ENCODE measurements at regions not wholly inside any gene's neighbourhood (a gene's known extent, or its start where the extent isn't known, plus 50 kb on each side); places are given as distances from the start of the nearest gene placed in this dataset.
A peak's percentile ranks its signal among the peaks of the same experiment; 100 is the strongest.
"Not testable (repeated sequence)": the region's sequence is repeated elsewhere in the genome, so short reads cannot be mapped to it uniquely, and the experiment has no call there.

- DNase-seq (ENCODE audit: low spot score) = no peak
Observed at GRCh38 chr12:4191642-4192041, 81.9 kb upstream of the CCND2 start.

GRCh38 chr12:4191149-4191548 lies 82.4 kb upstream of the CCND2 start:
- DNase-seq (ENCODE audit: low spot score) = no peak

- no peak for DNase-seq (ENCODE audit: low spot score)
Observed at GRCh38 chr12:4190366-4191063, 83.0 kb upstream of the CCND2 start.

- no peak for DNase-seq (ENCODE audit: low spot score)
Observed at GRCh38 chr12:4189721-4190120, 83.8 kb upstream of the CCND2 start.

DNA sequence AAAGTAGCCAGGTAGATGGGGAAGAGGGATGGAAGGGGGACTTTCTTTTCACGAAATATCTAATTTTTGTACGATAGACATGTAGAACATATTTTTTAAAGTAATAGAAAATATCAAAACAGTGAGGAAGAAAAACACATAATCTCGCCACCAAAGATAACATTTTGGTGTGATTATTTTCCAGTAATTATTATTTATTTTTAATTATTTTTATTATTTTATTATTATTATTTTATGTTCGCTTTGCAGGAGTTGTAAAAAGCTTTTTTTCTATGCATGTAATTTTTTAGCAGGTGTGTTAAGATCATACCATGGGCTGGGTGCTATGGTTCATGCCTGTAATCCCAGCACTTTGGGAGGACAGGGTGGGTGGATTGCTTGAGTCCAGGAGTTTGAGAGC lies 85.6 kb upstream of the CCND2 start:
- DNase-seq (ENCODE audit: low spot score) = no peak

DNA sequence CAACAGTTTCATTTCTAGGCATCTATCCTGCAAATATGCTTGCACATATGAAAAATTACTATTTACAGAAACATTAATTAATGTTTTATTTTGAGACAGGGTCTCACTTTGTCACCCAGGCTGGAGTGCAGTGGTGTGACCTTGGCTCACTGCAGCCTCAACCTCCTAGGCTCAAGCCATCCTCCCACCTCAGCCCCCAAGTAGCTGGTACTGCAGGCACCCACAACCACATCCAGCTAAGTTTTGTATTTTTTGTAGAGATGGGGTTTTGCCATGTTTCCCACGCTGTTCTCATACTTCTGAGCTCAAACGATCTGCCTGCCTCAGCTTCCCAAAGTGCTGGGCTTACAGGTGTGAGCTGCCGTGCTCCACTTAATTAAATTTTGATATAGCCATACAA lies 86.2 kb upstream of the CCND2 start:
- DNase-seq (ENCODE audit: low spot score) = not testable (repeated sequence)

GRCh38 chr12:4178424-4179170 lies 95.0 kb upstream of the CCND2 start:
- DNase-seq (ENCODE audit: low spot score) = no peak

DNA sequence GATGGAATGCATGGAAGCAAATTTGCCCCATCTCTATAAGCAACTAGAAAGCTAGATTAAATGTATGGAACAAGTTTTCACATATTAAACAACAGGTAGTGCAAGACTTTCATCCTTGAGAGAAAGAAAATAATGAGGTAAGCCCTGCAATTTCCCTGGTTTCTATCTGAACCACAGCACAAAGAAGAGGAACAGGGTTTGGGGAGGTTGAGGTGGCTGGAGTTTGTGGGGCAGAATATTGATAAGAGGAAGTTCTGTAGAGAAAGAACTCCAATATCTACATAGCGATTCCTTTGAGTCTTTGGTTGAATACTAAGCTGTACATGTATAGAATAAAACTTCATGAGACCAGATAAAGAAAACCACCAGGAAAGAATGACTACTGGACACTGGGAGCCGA lies 96.3 kb upstream of the CCND2 start:
- no peak for DNase-seq (ENCODE audit: low spot score)

GRCh38 chr12:4176168-4176567 lies 97.4 kb upstream of the CCND2 start:
- DNase-seq (ENCODE audit: low spot score) = no peak

GRCh38 chr12:4174417-4174816 lies 99.1 kb upstream of the CCND2 start:
- DNase-seq (ENCODE audit: low spot score) = no peak

- no peak for DNase-seq (ENCODE audit: low spot score)
Observed at GRCh38 chr12:4172999-4173398, 100.6 kb upstream of the CCND2 start.

DNA sequence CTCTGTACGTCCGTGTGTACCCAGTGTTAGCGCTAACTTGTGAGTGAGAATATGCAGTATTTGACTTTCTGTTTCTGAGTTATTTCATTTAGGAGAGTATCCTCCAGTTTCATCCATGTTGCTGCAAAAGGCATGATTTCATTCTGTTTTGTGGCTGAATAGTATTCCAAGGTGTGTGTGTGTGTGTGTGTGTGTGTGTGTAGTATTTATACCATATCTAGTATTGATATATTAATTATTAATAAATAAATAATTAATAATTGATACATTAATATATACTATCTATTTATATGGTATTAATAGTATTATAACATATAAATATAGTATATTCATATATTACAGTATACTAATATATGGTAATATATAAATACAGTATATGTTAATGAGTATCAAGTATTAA lies 101.8 kb upstream of the CCND2 start:
- no peak for DNase-seq (ENCODE audit: low spot score)

DNA sequence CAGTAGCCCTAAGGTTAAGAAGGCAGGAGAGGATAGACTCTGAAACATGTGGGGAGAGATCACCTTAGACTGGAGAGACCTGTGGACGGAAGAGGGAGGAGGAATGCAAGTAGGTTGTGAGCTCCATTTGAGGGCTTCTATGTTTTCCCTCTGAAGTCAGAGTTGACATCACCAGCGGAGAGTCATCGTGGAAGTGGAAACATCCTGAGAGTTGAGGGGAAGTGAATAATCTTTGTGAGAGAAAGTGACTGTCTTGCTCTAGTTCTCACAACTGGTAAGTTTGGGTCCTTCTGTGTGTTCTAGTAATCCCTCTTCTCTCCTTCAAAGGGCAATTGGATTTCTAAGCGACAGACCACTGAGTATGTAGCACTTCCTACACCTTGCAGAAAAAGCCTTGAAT lies 103.6 kb upstream of the CCND2 start:
- no peak for DNase-seq (ENCODE audit: low spot score)

GRCh38 chr12:4169531-4169930 lies 104.0 kb upstream of the CCND2 start:
- no peak for DNase-seq (ENCODE audit: low spot score)

- no peak for DNase-seq (ENCODE audit: low spot score)
Observed at GRCh38 chr12:4168036-4168435, 105.5 kb upstream of the CCND2 start.

DNA sequence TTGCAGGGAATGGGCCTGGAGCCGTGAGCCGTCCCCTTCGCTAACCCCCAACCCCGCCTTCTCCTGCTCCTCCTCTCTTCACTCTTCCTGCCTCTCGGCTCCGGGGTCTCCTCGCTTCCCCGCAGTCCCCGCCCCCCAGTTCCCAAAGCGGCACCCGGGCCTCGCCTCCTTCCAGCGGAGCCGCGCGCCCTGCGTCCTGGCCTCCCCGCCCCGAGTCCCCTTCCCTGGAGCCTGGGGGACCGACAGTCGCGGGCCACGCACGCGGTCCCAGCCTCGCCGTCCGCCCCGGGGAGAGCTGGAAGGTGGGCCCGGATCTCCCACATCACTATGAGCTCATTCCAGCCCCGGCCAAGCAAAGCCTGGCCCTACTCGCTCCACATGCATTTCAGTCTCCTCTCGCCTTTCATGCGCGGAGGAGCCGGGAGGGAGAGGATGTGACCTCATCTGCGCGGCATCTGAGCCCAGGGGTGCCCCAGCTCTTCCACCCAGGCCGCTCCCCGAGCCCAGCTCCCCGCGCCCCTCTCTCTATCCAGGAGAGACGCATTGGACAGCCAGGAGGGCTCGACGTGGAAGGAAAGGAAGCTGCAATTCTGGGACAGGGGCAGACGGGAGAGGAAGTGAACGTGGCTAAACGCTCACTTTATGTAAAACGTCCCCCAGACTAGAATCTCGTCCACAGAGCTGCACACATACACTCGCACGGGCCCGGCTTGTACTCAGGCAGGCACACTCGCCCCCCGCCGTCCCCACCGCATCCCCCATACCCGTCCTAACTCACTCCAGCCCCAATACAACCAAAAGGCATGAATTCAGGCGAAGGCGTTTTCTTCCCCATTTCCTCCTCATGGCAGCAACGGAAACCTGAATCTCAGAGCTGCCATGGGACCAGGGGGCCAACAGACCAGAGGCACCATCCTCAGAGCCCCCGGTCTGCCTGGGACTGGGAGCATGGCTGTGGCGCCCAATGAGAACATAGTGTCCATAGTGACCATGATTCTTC lies 108.7 kb upstream of the CCND2 start:
- DNase-seq (ENCODE audit: low spot score) = peak; percentile 69

DNA sequence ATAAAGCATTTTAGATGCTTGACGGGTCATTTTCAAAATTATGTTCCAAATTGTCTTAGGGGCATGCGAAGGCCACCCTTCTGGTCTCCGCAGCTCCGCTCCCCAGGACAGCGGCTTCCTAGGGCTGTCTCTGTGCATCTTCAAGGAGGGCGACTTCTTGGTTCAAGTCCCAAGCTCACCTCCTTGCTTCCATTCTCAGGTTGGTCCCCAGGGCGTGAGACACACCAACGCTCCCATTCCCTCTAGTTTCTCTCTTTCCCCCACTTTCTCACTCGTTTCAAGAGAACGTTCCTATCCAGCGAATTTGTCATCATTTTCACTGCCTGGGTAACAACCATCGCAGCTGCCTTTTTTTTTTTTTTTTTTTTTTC lies 109.4 kb upstream of the CCND2 start:
- no peak for DNase-seq (ENCODE audit: low spot score)

- no peak for DNase-seq (ENCODE audit: low spot score)
Observed at GRCh38 chr12:4161718-4162117, 111.8 kb upstream of the CCND2 start.

- DNase-seq (ENCODE audit: low spot score) = no peak
Observed at GRCh38 chr12:4160314-4161040, 113.1 kb upstream of the CCND2 start.

DNA sequence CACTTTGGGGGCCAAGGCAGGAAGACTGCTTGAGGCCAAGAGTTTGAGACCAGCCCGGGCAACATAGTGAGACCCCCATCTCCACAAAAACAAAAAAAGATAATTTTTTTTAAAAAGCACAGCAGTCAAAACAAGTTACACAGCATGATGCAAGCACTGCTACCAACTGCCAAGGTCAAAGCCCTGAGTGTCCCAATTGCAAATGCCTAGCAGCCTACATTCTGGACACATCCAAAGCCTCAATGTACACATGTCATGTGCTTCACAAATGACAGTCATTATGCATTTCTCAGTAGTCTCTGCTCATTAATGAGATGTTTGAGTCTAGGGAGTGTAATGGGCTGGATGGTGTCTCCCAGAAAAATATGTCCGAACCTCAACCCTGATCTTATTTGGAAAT lies 113.7 kb upstream of the CCND2 start:
- DNase-seq (ENCODE audit: low spot score) = no peak

GRCh38 chr12:4158306-4158705 lies 115.3 kb upstream of the CCND2 start:
- DNase-seq (ENCODE audit: low spot score) = no peak

DNA sequence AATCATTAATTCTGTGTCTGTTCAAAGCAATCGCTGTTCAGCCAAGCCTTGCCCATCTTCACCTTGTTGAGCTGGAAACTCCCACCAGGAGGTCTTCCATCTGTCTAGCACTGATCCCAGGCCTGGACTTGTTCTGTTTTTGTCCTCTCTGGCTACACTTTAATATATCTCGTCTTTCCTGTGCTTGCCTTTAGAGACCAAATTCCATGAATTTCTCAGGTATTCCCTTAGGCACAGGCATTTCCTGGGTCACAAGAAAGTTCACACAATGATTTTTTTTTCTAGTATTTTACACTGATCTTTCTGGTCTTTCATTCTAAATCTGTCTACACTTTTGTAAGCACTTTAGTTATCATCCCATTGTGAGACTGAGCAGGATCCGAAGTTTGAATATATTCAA lies 116.4 kb upstream of the CCND2 start:
- DNase-seq (ENCODE audit: low spot score) = no peak
